ENCODE measurements at regions not wholly inside any gene's neighbourhood (a gene's known extent, or its start where the extent isn't known, plus 50 kb on each side); places are given as distances from the start of the nearest gene placed in this dataset.

DNA sequence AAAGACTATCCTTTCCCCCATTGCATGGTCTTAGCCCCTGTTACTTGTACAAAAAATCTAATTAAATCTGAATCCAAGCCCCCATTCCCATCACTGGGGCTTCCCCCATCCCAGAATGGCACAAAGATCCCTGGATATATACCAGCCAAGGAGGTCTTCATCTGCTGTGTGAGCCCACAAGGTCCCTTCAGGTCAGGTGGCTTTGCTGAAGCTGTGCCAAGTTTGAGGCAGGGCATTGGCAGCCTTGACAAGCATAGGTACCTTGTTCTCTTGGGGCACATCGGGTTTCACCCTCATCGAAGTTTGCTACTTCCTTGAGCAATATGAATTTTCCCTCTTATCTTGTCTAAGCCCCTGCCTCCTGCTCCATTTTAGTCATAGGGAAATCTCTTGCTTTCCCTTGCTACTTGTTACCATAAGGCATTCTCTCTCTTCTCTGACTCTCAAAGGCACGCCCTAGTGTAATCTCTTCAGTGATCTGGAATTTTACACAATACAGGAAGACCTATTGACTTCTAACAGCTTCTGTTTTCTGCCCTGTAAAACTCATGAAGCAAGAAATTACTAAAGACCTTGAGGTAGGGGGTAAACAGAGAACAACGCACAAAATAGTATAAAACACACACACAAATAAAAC lies 71.4 kb upstream of the COG2 start:
- no peak overlapping the region for H3K27ac ChIP-seq
- no peaks in the 10 kb centered on the region for H3K27me3 ChIP-seq
- Mint-ChIP-seq H3K4me1 (peaks cover 14% of the 10 kb centered on the region), H3K27me3 (ENCODE audit: insufficient read depth, low read depth) (peaks cover 3% of the 10 kb centered on the region), H3K36me3 (no peaks in the 10 kb centered on the region), H3K27ac (no peak overlapping the region), H3K4me3 (no peak overlapping the region), H3K9me3 (no peaks in the 10 kb centered on the region)
- H4K20me1 ChIP-seq (ENCODE audit: low read depth): no peaks in the 10 kb centered on the region
- H3K36me3 ChIP-seq: no peaks in the 10 kb centered on the region
- peaks cover 9% of the 10 kb centered on the region for H3K4me1 ChIP-seq
- no peaks in the 10 kb centered on the region for H3K9me3 ChIP-seq (ENCODE audit: low read depth)
- H3K4me2 ChIP-seq: no peak overlapping the region
- H3F3A ChIP-seq (ENCODE audit: low read depth): no peaks in the 10 kb centered on the region
- TF ChIP-seq EZH2phosphoT487 (IDR thresholded peaks at IDR 0.05) (no peak), EZH2 (IDR thresholded peaks at IDR 0.05) (no peak)
- TF ChIP-seq, protein P1, sequence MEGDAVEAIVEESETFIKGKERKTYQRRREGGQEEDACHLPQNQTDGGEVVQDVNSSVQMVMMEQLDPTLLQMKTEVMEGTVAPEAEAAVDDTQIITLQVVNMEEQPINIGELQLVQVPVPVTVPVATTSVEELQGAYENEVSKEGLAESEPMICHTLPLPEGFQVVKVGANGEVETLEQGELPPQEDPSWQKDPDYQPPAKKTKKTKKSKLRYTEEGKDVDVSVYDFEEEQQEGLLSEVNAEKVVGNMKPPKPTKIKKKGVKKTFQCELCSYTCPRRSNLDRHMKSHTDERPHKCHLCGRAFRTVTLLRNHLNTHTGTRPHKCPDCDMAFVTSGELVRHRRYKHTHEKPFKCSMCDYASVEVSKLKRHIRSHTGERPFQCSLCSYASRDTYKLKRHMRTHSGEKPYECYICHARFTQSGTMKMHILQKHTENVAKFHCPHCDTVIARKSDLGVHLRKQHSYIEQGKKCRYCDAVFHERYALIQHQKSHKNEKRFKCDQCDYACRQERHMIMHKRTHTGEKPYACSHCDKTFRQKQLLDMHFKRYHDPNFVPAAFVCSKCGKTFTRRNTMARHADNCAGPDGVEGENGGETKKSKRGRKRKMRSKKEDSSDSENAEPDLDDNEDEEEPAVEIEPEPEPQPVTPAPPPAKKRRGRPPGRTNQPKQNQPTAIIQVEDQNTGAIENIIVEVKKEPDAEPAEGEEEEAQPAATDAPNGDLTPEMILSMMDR (IDR thresholded peaks at IDR 0.05): no peak
- no peak overlapping the region for H3K4me3 ChIP-seq
- no peak overlapping the region for H2AFZ ChIP-seq (replicated peaks)
- no peak overlapping the region for H3K9ac ChIP-seq
- no peaks in the 10 kb centered on the region for H3K79me2 ChIP-seq (ENCODE audit: low read depth)
- no peak for DNase-seq (ENCODE audit: low spot score)

DNA sequence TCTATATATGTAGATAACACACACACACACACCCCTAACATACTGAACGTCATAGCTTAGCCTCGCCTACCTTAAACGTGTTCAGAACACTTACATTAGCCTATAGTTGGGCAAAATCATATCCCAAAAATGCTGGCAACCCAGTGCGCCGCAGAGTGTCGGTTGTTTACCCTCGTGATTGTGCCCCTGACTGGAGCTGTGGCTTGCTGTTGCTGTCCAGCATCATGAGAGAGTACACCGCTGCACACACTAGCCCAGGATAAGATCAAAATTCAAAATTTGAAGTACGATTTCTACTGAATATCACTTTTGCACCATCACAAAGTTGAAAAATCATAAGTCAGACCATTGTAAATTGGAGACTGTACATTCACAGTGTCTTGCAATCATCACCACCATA lies 73.1 kb upstream of the COG2 start:
- no peak for TF ChIP-seq EZH2phosphoT487 (IDR thresholded peaks at IDR 0.05)
- Histone ChIP-seq H3K9ac (no peak overlapping the region), H3K27me3 (no peaks in the 10 kb centered on the region), H3K4me3 (no peak overlapping the region), H3F3A (ENCODE audit: low read depth) (no peaks in the 10 kb centered on the region), H3K27ac (no peak overlapping the region), H3K36me3 (no peaks in the 10 kb centered on the region), H3K79me2 (ENCODE audit: low read depth) (no peaks in the 10 kb centered on the region), H3K9me3 (ENCODE audit: low read depth) (no peaks in the 10 kb centered on the region), H4K20me1 (ENCODE audit: low read depth) (no peaks in the 10 kb centered on the region), H3K4me2 (no peak overlapping the region), H2AFZ (replicated peaks) (no peak overlapping the region), H3K4me1 (peaks cover 10% of the 10 kb centered on the region)
- peaks cover 3% of the 10 kb centered on the region for H3K27me3 Mint-ChIP-seq (ENCODE audit: insufficient read depth, low read depth)
- no peak overlapping the region for H3K4me3 Mint-ChIP-seq
- no peaks in the 10 kb centered on the region for H3K36me3 Mint-ChIP-seq
- peaks cover 29% of the 10 kb centered on the region for H3K4me1 Mint-ChIP-seq
- H3K27ac Mint-ChIP-seq: no peak overlapping the region
- no peaks in the 10 kb centered on the region for H3K9me3 Mint-ChIP-seq
- no peak for DNase-seq (ENCODE audit: low spot score)

DNA sequence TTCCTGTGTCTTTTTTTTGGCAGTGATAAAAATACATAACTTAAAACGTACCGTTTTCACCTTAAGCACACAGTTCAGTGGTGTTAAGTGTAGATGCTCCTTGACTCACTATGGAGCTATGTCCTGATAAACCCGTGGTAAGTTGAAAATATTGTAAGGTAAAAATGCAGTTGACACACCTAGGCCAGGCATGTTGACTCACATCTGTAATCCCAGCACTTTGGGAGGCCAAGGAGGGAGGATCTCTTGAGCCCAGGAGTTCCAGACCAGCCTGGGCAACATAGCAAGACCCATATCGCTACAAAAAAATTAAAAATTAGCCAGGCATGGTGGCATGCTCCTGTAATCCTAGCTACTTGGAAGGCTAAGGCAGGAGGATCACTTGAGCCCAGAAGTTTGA lies 73.6 kb upstream of the COG2 start:
- peaks cover 34% of the 10 kb centered on the region for H3K4me1 Mint-ChIP-seq

DNA sequence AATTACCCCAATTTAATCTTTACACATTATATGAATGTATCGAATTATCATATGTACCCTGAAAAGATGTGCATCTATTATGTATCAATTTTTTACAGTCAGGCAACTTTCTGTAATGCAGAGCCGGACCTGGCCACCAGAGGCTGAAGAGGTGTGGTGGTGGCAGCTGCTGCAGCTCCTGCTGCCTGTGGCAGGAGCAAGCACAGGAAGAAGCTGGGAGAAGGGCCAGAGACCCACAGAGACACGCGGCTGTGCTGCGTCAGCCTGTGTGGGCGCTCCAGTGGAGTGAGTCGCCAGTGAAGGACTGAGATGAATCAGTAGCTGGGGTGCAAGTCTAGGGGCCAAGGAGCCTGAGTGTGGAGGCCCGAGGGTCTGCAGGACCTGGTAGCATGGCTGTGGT lies 74.3 kb upstream of the COG2 start:
- no peaks in the 10 kb centered on the region for H4K20me1 ChIP-seq (ENCODE audit: low read depth)
- TF ChIP-seq EZH2 (IDR thresholded peaks at IDR 0.05) (no peak), EZH2phosphoT487 (IDR thresholded peaks at IDR 0.05) (no peak)
- TF ChIP-seq, protein P1 (IDR thresholded peaks at IDR 0.05): peak; percentile 40
- H3K27me3 ChIP-seq: no peaks in the 10 kb centered on the region
- Mint-ChIP-seq H3K9me3 (no peaks in the 10 kb centered on the region), H3K27me3 (ENCODE audit: insufficient read depth, low read depth) (no peaks in the 10 kb centered on the region), H3K4me3 (no peak overlapping the region), H3K4me1 (peaks cover 40% of the 10 kb centered on the region), H3K36me3 (no peaks in the 10 kb centered on the region), H3K27ac (no peak overlapping the region)
- peaks cover 21% of the 10 kb centered on the region for H3K4me1 ChIP-seq
- no peaks in the 10 kb centered on the region for H3K79me2 ChIP-seq (ENCODE audit: low read depth)
- no peak for DNase-seq (ENCODE audit: low spot score)
- no peaks in the 10 kb centered on the region for H3F3A ChIP-seq (ENCODE audit: low read depth)
- H3K36me3 ChIP-seq: no peaks in the 10 kb centered on the region
- H3K4me3 ChIP-seq: no peak overlapping the region
- no peaks in the 10 kb centered on the region for H3K9me3 ChIP-seq (ENCODE audit: low read depth)
- H3K27ac ChIP-seq: no peak overlapping the region
- no peak overlapping the region for H3K4me2 ChIP-seq
- no peak overlapping the region for H3K9ac ChIP-seq
- no peak overlapping the region for H2AFZ ChIP-seq (replicated peaks)

More for the DNA sequence above, 73.6 kb upstream of the COG2 start:
- H3K4me3 Mint-ChIP-seq: no peak overlapping the region
- DNase-seq (ENCODE audit: low spot score): no peak
- Histone ChIP-seq H3K4me1 (peaks cover 15% of the 10 kb centered on the region), H3K9me3 (ENCODE audit: low read depth) (no peaks in the 10 kb centered on the region), H3K4me3 (no peak overlapping the region), H3K9ac (no peak overlapping the region), H3K4me2 (no peak overlapping the region), H3K36me3 (no peaks in the 10 kb centered on the region), H3K27ac (no peak overlapping the region), H2AFZ (replicated peaks) (no peak overlapping the region), H3K27me3 (no peaks in the 10 kb centered on the region), H3K79me2 (ENCODE audit: low read depth) (no peaks in the 10 kb centered on the region), H3F3A (ENCODE audit: low read depth) (no peaks in the 10 kb centered on the region), H4K20me1 (ENCODE audit: low read depth) (no peaks in the 10 kb centered on the region)
- no peak for TF ChIP-seq EZH2 (IDR thresholded peaks at IDR 0.05)
- no peaks in the 10 kb centered on the region for H3K9me3 Mint-ChIP-seq
- H3K36me3 Mint-ChIP-seq: no peaks in the 10 kb centered on the region
- H3K27ac Mint-ChIP-seq: no peak overlapping the region
- H3K27me3 Mint-ChIP-seq (ENCODE audit: insufficient read depth, low read depth): peaks cover 1% of the 10 kb centered on the region

Data from neural progenitor cell (in vitro differentiated cells).